IMR-90 (cell line): ENCODE measurements at regions not wholly inside any gene's neighbourhood (a gene's known extent, or its start where the extent isn't known, plus 50 kb on each side); places are given as distances from the start of the nearest gene placed in this dataset.

Experiments used
- CTCF ChIP-seq: conservative IDR thresholded peaks from 2 replicates; pipeline ENCODE4 v1.5.1; 2012; ENCODE audit warnings: mild to moderate bottlenecking, low read depth, low read length, improper control_type of control experiment
- POLR2A ChIP-seq: IDR thresholded peaks from 2 replicates; pipeline ENCODE4 v1.6.1; 2012; ENCODE audit warnings: mild to moderate bottlenecking, low read depth, low read length
- RFX5 ChIP-seq: IDR thresholded peaks from 2 replicates; pipeline ENCODE4 v1.8.0; 2012; ENCODE audit warnings: low read depth, mild to moderate bottlenecking, low read length, moderate library complexity

DNA sequence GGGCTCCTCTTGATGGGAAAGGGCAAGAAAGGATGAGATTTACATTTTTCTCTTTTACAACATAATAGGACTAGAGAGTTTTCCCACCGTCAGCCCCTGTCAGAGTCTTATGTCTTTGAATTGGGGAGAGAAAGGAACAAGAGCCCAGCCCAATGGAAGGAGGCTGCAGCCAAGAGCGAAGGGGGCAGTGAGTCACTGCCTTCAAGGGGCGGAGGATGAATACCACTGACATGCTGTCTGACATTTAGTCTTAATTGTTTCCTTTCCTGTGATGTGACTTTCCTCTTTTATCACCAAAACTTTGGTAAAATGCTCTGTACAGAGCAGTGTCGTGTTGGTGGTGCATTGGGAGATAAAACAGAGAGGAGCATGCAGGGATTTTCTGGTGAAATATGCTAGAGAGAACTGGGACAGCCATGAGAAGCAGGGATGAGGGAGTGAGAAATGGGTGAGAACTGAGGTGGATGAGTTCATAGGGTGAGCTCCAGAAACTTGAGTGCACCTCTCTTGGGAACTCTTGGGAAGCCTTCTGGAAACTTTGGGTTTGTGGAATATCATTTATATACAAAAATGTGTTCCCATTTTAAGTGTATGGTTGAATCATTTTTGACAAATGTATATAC lies 179.9 kb upstream of the FGGY start:
- TF ChIP-seq CTCF (no peak), RFX5 (no peak), POLR2A (no peak)
